H1 (cell line): ENCODE measurements at regions not wholly inside any gene's neighbourhood (a gene's known extent, or its start where the extent isn't known, plus 50 kb on each side); places are given as distances from the start of the nearest gene placed in this dataset.

Experiments
- KDM4A ChIP-seq: IDR thresholded peaks from one replicate; pipeline ENCODE4 v1.7.1; 2012; ENCODE audit warnings: low read depth, mild to moderate bottlenecking, moderate library complexity, low read length, inconsistent platforms; ENCODE audit not compliant: severe bottlenecking

GRCh38 chr5:41661254-41661653 lies 150.9 kb upstream of the PLCXD3 start (continued):
- no peak for TF ChIP-seq KDM4A
